Medulla oblongata (tissue), 1 donor: ENCODE measurements at regions not wholly inside any gene's neighbourhood (a gene's known extent, or its start where the extent isn't known, plus 50 kb on each side); places are given as distances from the start of the nearest gene placed in this dataset.

ENCODE experiments used
- DNase-seq: peaks from one replicate; pipeline ENCODE4 v3.0.0-alpha.2; 2015; ENCODE audit errors: extremely low spot score

DNA sequence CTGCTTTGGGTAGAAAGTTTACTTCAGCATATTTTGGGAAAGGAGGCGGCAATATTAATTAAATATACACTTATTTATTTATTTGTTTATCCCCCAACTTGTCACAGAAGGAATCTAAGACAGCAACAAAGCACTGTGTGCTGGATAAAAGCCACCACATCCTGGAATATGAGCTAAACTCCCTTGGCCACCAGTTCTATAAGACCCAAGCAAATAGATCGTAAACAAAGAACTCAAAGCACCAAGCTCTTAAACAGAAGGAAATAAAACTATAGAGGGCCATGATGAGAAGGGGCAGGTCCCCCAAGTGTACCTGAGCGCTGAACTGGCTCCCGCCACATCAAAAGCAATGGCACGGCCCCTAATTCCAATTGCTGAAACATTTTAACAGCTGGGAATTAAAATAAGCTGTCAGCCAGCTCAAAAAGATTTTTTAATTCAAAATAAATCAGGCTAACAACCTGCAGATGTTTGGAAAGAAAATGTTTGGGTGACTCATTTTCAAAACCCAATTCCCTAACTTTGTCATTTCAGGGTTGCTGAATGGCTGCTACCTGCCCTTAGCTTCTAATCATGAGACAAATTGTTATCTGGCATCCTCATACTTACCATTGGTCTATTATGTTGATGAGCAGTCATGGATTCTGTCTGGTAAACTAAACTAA, 127.1 kb downstream of the SLC30A10 start:
- no peak for DNase-seq

DNA sequence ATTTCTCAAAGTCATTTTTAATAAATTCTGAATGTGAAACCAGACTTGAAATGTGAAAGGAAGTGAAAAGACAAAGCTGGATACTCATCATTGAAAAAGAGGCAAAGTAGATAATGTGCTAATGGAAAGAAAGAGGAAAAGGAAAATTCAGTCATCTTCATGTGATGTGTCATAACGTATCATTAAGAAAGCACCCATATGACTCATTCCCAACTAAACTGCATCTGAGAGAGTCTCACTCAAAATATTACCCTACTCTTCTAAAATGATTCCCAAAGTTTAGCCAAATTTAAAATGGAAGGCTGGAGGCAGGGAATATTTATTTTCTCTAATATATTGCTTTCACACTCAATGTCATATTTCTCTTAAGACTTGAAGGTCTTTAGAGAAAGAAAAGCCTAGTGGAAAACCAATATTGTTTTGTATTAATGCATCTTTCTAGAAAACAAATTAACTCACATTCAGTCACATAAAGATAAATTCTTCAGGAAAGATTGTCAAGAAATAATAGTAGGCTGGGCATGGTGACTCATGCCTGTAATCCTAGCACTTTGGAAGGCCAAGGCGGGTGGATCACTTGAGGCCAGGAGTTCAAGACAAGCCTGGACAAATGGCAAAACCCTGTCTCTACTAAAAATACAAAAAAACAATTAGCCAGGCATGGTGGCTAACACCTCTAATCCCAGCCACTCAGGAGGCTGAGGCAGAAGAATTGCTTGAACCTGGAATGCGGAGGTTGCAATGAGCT, 129.9 kb downstream of the SLC30A10 start:
- no peak for DNase-seq

DNA sequence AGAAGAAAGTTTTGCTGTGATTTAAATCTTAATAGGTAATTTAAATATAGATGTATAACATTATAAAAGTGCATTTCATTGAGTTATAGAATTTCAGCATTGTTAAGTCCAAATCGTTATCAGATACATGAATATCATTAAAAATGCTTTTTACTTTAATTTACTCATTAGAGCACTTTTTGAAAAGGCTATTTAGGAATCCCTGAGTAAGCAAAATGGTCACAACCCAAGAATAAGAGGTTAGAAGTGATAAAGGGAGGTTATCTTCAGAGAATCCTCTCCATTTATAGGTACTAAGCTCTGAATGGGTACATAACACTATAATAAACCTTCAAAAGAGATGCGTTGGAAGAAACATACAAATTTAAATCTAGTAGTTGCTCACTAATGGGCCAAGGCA, 130.7 kb downstream of the SLC30A10 start:
- DNase-seq, result no peak

DNA sequence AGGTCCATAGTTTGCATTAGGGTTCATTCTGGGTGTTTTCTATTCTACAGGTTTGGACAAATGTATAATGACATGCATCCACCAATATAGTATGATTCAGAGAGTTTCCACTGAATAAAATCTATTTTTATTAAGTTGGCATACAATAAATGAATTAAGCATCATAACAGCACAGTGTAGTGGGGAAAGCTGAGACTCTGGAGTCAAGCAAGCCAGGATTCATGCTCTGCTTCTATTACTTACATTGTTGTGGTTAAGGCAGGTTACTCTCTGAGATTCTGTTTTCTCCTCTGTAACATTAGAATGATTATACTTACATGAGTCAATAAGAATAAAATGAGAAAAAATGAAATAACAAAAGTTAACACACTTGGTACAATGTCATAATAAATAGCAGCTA, 131.3 kb downstream of the SLC30A10 start:
- DNase-seq, result no peak

DNA sequence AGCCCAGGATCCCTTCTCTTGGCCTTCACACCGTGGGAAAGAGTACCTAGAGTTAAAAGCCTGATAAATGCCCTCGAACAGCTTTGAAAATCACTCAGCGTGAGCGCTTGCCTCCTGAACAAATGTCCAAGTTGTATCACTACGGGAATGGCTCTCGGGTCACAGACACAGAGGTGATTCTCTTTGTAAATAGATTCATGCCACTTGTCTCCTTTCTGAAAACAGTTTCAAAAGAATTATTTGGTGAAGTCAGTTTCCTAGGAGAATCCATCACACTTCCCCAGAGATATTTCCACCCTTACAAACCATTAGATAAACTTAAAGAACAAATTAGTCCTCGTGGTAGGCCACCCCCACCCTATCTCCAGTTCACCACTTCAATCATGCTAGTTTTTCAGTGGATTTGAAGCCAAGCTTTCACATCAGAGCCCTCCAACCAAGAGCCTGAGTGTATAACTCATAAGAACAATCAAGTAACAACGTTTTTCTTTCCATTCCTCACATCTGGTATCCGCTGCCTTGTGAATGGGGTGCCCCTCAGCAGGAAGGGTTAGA, 132.9 kb downstream of the SLC30A10 start:
- no peak for DNase-seq

DNA sequence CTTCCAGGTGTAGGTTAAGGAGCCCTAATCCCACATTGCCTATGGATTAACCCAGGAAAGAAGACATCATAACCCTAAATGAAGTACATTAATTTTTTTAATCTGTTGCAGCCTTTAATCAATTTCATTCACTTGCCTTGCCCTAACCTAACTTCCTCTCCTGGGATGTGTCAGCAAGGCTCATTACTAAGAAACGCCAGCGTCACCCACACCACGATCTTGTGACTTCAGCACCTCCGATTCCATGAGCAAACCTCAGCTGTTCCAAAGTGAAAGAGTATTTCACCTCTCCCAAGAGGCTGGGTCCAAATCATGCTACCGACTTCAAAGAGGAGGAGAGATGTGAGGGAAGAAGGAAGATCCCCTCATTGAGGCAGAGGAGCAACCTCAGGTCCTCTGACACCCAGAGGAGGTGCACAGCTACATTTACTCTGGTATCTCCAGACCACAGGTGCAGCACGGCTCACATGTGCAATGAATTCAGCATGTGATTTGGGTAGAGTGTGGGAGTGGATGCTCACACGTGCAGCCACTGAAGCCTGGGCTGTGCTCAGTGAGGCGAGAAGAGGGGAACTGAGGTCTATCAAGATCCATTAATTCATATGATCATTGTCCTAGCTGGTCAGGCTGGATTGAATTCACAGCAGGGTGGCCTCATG, 134.1 kb downstream of the SLC30A10 start:
- DNase-seq, result no peak

DNA sequence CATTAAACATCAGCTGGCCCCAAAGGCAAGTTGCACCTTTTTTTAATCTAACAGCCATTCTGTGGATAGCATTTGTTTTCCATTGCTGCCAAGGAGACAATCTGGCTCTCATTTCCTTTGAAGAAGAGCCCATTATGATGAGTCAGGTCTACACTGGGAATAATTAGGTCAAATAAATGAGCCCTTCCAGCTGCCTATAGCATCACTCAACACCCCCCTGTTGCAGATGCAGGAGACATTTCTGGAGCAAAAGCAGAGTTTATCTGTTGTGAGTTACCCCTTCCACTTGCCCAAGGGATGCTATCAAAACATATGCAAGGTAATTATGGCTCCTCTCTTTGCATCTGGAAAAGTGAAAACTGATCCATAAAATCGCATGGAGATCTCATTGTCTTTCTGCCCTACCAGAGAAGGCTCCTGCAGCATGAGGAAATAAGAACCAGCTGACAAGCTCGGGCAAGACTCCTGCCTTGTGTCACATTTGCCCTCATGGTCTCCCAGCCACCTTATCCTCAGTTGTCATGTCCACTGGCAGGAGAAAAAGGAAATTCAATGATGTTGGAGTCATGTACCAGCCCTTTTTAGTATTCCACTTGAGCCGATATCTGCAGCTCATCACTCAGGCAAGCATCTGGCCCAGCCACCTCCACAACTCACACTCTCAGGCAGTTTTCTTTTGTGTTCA, 135.9 kb downstream of the SLC30A10 start:
- no peak for DNase-seq

DNA sequence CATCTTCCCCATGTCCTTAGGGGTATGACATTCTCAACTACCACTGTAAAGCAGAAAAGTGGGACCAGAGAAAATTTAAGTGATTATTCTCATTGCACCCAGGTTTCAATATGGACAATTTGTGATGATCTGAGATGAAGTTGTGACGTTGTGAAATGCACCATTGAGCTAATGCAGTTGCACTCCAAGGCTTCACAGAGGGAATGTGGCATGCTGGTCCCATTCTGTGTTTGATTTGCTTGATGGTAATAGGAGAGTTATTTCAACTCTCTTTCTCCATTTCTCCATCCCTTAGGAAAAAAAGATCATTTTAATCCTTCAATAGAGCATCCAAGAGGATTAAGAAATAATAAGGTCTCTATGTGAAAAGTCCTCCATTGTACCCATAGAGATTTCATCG, 136.6 kb downstream of the SLC30A10 start:
- DNase-seq, result no peak

DNA sequence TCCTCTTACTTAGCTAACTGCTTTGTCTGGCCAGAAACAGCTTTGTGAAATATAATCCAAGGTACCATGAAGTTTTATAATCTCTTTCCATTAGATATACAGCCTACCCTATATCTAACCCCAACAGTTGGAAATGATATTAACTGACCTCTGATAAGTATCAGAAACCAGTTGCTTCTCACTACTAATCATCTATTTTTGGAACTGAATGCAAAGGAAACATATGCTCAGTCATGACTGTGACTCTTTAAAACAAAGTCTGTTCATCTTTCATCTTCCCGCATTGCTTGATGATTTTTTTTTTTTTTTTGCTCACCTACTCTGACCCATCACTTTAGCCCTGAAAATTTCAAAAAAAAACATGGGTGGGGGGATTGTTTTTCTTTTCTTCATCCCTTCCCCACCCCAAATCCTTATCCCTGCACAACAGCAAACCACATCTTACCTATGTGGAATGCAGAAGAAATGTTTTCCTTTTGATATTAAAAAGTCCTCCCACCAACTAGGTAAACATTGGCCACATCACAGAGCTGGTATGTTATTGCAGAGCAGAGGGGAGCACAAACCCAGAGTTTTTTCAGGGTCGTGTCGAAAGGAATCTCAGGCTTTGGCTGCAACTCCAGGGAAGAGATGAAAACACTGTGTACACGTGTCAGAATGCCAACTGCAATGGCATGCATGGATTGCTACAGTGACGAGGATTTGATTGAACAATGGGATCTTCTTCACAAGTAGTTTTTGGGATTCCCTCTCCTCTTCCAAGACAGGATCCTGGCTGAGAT, 137.3 kb downstream of the SLC30A10 start:
- DNase-seq, result no peak

DNA sequence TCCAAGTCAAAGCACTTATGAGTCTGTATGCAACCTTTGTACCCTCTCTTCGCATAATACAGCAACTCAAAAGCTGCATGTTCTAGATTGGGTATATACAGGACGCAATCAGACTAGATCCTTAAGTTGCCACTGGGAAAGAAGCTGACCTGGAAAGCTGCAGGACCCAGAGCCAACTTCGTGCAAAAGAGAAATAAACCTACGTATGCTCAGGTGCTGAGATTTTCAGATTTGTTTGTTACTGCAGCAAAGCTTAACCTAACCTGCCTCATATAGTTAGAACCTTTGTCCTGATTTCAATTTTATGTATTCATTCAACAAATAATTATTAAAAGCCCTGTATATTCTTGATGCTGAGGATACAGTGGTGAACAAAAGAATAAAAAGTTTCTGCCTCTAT, 139.7 kb downstream of the SLC30A10 start:
- DNase-seq, result no peak

DNA sequence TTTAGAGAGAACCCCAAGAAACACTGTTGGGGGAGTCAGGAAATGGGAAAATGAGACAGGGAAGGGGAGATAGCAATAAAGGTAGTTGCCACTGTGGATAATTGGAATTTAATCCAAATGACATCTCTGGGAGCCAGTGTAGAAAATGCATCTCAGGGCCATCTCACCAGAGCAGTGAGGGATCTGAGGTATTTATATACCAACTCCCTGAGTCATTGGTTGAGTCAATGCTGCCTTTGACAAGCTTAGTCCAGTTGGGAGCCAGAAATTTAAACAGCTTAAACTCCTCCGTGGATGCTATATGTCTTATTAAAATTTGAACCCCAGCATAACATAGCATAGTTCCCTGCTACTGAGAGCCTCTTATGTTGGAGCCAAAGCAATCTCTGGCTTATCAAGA, 140.3 kb downstream of the SLC30A10 start:
- DNase-seq, result no peak

DNA sequence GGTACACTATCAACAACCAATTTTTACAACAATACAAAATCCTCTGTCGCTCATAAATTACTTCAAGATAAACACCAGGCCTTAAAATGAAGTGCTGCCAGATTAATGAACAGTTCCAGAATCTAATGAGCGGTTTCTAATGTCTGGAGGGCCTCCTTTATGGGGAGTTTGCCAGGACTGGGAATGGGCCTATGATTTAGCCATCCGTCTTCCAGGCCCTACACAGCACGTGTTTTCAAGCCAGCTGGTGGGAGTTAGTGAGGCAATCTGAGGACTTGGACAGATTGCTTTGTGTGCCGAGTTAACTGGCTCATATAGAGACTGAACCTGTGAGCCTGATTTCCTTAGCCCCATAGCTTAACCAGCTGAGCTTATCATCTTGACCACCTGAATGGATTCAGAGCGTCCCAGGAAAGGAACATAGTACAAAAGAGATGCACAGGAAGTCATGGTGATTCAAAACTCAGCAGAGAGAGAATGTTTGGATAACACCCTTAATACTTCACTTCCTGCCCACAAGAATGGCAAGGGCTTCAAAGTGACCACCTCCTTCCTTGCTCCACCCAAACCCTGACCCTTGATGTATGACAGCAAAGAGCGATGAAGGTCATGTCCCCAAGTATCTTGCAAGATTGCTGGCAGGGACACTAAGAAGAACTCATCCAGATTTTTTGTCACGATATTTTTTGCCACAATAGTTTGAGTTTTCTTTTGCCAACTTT, 143.5 kb downstream of the SLC30A10 start:
- no peak for DNase-seq

DNA sequence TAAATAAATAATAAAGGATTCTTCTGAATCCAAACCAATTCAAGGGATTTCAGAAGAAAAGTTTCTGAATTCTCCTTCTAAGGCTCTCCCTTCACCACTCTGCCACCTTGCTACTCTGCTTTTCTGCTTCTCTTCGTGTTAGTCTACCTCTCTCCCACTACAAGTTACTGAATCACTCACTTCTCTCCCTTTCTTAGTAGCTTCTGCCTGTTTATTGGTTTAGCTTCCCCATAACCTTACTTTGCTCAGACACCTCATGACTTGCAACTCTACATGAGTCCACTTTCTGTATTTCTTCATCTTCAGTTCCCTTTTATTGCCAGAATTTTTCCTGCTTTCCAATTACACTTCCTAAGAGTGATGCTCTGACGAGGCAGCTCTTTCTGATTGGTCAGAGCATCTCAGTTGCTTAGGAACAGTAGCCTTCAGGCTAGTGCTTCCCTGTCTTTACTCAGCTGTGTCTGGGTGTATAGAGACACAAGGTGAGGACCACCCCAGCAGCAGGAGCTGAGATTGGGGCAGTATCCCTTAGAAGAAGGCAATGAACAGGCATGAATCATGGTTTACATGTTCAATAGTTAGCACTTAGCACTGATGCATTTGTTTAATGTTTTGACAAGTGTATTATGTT, 144.6 kb downstream of the SLC30A10 start:
- no peak for DNase-seq

DNA sequence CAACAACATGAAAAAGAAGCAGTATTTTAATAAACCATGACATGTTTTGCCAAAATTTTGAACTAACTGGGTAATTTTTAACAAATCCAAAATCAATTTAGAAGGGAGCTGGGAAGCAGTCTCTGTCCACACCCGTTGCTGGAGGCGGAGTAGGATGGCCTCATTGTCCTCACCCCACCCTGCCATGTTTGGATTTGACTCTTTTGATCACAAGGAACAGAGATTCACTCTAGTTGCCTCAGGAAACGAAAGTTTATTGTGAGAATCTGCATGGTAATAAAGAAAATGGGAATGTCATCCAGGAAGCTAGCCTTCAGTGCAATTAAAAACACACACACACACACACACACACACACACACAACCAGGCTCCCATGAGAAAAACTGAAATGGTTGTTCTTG, 145.4 kb downstream of the SLC30A10 start:
- DNase-seq, result no peak

DNA sequence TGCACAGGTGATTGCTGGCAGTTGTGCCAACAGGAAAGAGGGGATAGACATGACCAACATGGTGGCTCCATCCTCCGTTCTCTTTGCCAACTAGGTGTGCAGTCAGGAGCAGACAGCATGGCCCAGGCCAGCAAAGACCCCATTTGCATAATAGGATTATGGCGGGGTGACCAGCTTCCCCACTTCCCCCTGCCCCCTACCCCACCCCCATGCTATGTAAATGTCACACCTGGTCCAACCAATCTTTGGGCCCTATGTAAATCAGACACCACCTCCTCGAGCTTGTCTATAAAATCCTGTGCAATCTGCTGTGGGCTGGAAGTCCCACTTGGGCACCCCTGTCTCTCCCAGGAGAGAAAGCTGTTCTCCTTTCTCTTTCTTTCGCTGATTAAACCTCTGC, 146.0 kb downstream of the SLC30A10 start:
- no peak for DNase-seq

DNA sequence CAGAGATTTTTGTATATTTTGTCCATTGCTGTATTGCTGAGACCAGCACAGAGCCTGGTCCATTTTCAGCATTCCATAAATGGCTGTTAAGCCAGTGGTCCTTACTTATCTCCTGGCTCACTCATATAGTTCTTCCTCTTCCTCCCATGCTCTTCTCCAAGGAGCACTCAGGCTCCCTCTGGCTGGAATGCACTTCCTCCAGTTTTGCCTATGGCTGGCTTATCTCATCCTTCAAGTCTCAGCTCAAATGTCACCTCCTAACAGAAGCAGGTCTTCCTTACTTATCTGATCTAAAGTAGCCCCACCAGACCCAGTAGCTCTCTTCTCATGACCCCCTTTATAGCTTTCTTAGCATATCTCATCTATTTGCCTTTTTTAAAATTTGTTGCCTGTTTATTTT, 146.9 kb downstream of the SLC30A10 start:
- no peak for DNase-seq

DNA sequence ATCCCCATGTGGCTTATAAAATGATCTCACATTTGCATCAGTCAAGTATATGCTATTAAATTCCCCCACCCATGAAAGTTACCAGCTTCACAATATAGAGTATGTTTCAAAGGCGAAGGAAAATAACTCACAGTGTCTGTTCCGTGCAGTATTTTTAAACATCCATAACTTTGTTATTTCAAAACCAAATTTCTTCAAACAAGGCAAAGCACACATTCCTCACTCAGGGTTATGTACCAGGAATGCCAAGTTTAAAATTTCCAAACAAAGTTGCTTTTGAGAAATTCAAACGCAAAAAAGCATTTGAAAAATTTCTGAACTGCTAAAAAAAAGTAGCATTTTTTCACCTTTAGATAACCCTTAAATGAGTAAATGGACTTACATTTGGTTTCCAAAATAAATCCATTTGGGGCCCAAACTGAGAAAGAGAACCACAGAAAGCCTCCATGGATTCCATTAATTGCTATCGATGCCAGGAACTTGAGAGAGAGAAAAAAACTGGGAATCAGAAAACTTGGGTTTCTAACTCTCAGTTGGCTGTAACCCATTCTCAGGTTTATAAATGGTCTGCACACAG, 149.5 kb downstream of the SLC30A10 start:
- DNase-seq, result no peak

DNA sequence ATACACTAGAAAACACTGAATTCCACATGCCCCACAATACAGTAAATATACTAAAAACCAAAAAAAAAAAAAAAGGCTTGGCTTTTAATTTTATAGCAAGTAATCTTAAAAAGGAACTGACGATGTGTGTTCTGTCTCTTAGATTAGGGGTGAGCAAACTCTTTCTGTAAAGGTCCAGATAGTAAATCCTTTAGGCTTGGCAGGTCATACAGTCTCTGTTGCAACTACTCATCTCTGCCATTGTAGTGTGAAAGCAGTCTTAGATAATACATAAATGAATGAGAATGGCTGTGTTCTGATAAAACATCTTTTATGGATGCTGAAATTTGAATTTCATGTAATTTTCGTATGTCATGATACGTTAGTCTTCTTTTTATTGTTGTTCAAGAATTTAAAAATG, 150.2 kb downstream of the SLC30A10 start:
- no peak for DNase-seq

DNA sequence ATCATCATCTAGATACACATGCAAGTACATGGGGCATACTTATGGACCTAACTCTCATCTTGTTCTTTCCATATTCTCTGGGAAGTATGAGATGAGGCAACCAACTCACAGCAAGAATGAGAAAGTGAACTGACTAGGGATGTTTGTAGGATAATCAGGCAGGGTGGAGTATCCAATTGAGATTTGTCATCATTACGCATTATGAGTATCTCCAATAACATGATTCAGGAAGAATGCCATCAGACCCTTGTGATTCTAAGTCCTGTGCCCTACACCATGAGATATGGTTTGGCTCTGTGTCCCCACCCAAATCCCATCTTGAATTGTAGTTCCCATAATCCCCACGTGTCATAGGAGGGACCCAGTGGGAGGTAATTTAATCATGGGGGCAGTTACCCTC, 154.0 kb downstream of the SLC30A10 start:
- DNase-seq, result no peak

DNA sequence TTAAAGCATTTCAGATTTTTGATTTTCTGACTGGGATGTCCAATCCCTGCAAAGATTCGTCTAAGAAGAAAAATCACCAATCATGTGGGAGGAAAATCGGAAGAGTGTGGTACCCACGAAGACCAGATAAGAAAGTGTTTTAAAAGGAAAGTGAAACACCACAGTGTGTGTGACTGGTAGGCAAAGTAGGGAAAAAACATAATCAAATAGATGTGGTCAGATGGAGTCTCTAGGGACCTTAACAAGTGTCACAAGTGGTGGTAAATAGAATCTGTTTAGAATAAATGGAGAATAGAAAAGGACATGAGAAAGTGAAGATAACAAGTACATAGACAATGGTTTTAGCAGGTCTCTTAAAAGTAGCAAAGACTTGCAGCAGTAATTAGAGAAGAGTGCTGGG, 154.6 kb downstream of the SLC30A10 start:
- DNase-seq, result no peak
